ENCODE measurements at regions not wholly inside any gene's neighbourhood (a gene's known extent, or its start where the extent isn't known, plus 50 kb on each side); places are given as distances from the start of the nearest gene placed in this dataset.

- Histone ChIP-seq H4K20me1 (ENCODE audit: insufficient read depth, low read length, poor library complexity, severe bottlenecking) (no peaks in the 10 kb centered on the region), H3K9me3 (ENCODE audit: insufficient read depth, low read depth, low read length) (no peaks in the 10 kb centered on the region), H3K4me3 (ENCODE audit: low read length, poor library complexity, severe bottlenecking) (no peak overlapping the region), H3F3A (ENCODE audit: low read depth) (no peaks in the 10 kb centered on the region), H2AFZ (ENCODE audit: low read length) (no peak overlapping the region), H3K79me2 (ENCODE audit: insufficient read depth, low read length) (no peaks in the 10 kb centered on the region), H3K9ac (ENCODE audit: low read depth, low read length, poor library complexity, severe bottlenecking) (no peak overlapping the region), H3K27me3 (ENCODE audit: insufficient read depth, low read length, poor library complexity, severe bottlenecking) (no peaks in the 10 kb centered on the region), H3K4me2 (ENCODE audit: low read depth, low read length, poor library complexity, severe bottlenecking) (no peak overlapping the region), H3K4me1 (ENCODE audit: insufficient read depth, low read length, poor library complexity, severe bottlenecking) (no peaks in the 10 kb centered on the region), H3K9me2 (replicated peaks; ENCODE audit: low read depth, low read length) (no peaks in the 10 kb centered on the region), H3K36me3 (ENCODE audit: insufficient read depth, low read length) (no peaks in the 10 kb centered on the region)
- TF ChIP-seq EZH2phosphoT487 (IDR thresholded peaks at IDR 0.05; ENCODE audit: borderline replicate concordance) (no peak), CTCF (conservative IDR thresholded peaks at IDR 0.05; ENCODE audit: low read length) (no peak)
These were observed 624.8 kb downstream of the CENPC start for GRCh38 chr4:66920514-66920913.

GRCh38 chr4:66911880-66912279 lies 633.4 kb downstream of the CENPC start:
- no peaks in the 10 kb centered on the region for H3K27me3 ChIP-seq (ENCODE audit: insufficient read depth, low read length, poor library complexity, severe bottlenecking)
- no peak overlapping the region for H3K4me2 ChIP-seq (ENCODE audit: low read depth, low read length, poor library complexity, severe bottlenecking)
- H3K36me3 ChIP-seq (ENCODE audit: insufficient read depth, low read length) = no peaks in the 10 kb centered on the region
- TF ChIP-seq EZH2phosphoT487 (IDR thresholded peaks at IDR 0.05; ENCODE audit: borderline replicate concordance) (no peak), CTCF (conservative IDR thresholded peaks at IDR 0.05; ENCODE audit: low read length) (no peak)
- no peaks in the 10 kb centered on the region for H3K4me1 ChIP-seq (ENCODE audit: insufficient read depth, low read length, poor library complexity, severe bottlenecking)
- no peak overlapping the region for H3K9ac ChIP-seq (ENCODE audit: low read depth, low read length, poor library complexity, severe bottlenecking)
- H3K79me2 ChIP-seq (ENCODE audit: insufficient read depth, low read length) = no peaks in the 10 kb centered on the region
- no peak overlapping the region for H2AFZ ChIP-seq (ENCODE audit: low read length)
- no peaks in the 10 kb centered on the region for H3F3A ChIP-seq (ENCODE audit: low read depth)
- no peak overlapping the region for H3K4me3 ChIP-seq (ENCODE audit: low read length, poor library complexity, severe bottlenecking)
- H3K9me2 ChIP-seq (replicated peaks; ENCODE audit: low read depth, low read length) = no peaks in the 10 kb centered on the region
- H3K9me3 ChIP-seq (ENCODE audit: insufficient read depth, low read depth, low read length) = no peaks in the 10 kb centered on the region
- no peaks in the 10 kb centered on the region for H4K20me1 ChIP-seq (ENCODE audit: insufficient read depth, low read length, poor library complexity, severe bottlenecking)

GRCh38 chr4:66906314-66906713 lies 639.0 kb downstream of the CENPC start:
- H3K9me3 ChIP-seq (ENCODE audit: insufficient read depth, low read depth, low read length) = no peaks in the 10 kb centered on the region
- no peaks in the 10 kb centered on the region for H3K27me3 ChIP-seq (ENCODE audit: insufficient read depth, low read length, poor library complexity, severe bottlenecking)
- no peak overlapping the region for H3K9ac ChIP-seq (ENCODE audit: low read depth, low read length, poor library complexity, severe bottlenecking)
- H3K79me2 ChIP-seq (ENCODE audit: insufficient read depth, low read length) = no peaks in the 10 kb centered on the region
- H3K36me3 ChIP-seq (ENCODE audit: insufficient read depth, low read length) = no peaks in the 10 kb centered on the region
- no peaks in the 10 kb centered on the region for H3F3A ChIP-seq (ENCODE audit: low read depth)
- H3K4me2 ChIP-seq (ENCODE audit: low read depth, low read length, poor library complexity, severe bottlenecking) = no peak overlapping the region
- TF ChIP-seq EZH2phosphoT487 (IDR thresholded peaks at IDR 0.05; ENCODE audit: borderline replicate concordance) (no peak), CTCF (conservative IDR thresholded peaks at IDR 0.05; ENCODE audit: low read length) (no peak)
- H3K4me1 ChIP-seq (ENCODE audit: insufficient read depth, low read length, poor library complexity, severe bottlenecking) = no peaks in the 10 kb centered on the region
- H4K20me1 ChIP-seq (ENCODE audit: insufficient read depth, low read length, poor library complexity, severe bottlenecking) = no peaks in the 10 kb centered on the region
- H2AFZ ChIP-seq (ENCODE audit: low read length) = no peak overlapping the region
- H3K4me3 ChIP-seq (ENCODE audit: low read length, poor library complexity, severe bottlenecking) = no peak overlapping the region
- no peaks in the 10 kb centered on the region for H3K9me2 ChIP-seq (replicated peaks; ENCODE audit: low read depth, low read length)
